Sigmoid colon (tissue), 6 donors: ENCODE measurements at regions not wholly inside any gene's neighbourhood (a gene's known extent, or its start where the extent isn't known, plus 50 kb on each side); places are given as distances from the start of the nearest gene placed in this dataset.

Source experiments
- DNase-seq: peaks from one replicate; pipeline ENCODE4 v3.0.0-alpha.2; 2019
- H3K27ac ChIP-seq, 4 donors: fragments of 200-600 bp; sonication (generic); one replicate each; pipeline ENCODE4 v1.5.1; 2016 to 2019; ENCODE audit warnings: mild to moderate bottlenecking in 1 of 4
- H3K27me3 ChIP-seq, 3 donors: fragments of 200-600 bp; sonication (generic); one replicate each; pipeline ENCODE4 v1.5.1; 2019; ENCODE audit warnings: mild to moderate bottlenecking in 1 of 3
- H3K36me3 ChIP-seq, 4 donors: fragments of 200-600 bp; sonication (generic); one replicate each; pipeline ENCODE4 v1.5.1; 2016 to 2019
- H3K4me1 ChIP-seq, 4 donors: fragments of 200-600 bp; sonication (generic); one replicate each; pipeline ENCODE4 v1.5.1; 2017 to 2019
- H3K4me3 ChIP-seq, 4 donors: fragments of 200-600 bp; sonication (generic); one replicate each; pipeline ENCODE4 v1.5.1; 2017 to 2019; ENCODE audit warnings: mild to moderate bottlenecking in 2 of 4, moderate library complexity in 1 of 4
- H3K9me3 ChIP-seq, 4 donors: fragments of 200-600 bp in 3 of 4; sonication (generic) in 3 of 4; one replicate each; pipeline versions ENCODE4 v1.5.1 to v1.6.1; 2013 to 2019
- EP300 ChIP-seq, 4 donors: sonication (generic); formaldehyde crosslinking; IDR thresholded peaks; one replicate each; pipeline ENCODE4 v1.6.1; 2017; ENCODE audit warnings: antibody characterized with exemption in 4 of 4
- POLR2A ChIP-seq, 2 donors: fragments of 450-650 bp; IDR thresholded peaks; one replicate each; pipeline ENCODE4 v1.6.1; 2016; ENCODE audit warnings: antibody characterized with exemption in 2 of 2, mild to moderate bottlenecking in 2 of 2, moderate library complexity in 2 of 2
- POLR2AphosphoS5 ChIP-seq, 4 donors: sonication (generic); formaldehyde crosslinking; IDR thresholded peaks; one replicate each; pipeline ENCODE4 v1.6.1; 2017; ENCODE audit warnings: antibody characterized with exemption in 4 of 4
- WGBS, 2 donors: extraction: QIAGEN DNeasy Blood & Tissue Kit; methylation state at CpG; one replicate each; pipeline ENCODE4 v1.1.7; 2013; 5-methylcytosine and 5-hydroxymethylcytosine counted together
- intact Hi-C: fragments of 100-400 bp; cut with DNase I; formaldehyde crosslinking; loops from one replicate; pipeline ENCODE4 v1.15.1; 2023
- TF ChIP-seq, protein P1 (sequence below), 4 experiments: fragments of 450-650 bp in 3 of 4; fragments of 200-600 bp in 1 of 4; IDR thresholded peaks; one replicate each; pipeline ENCODE4 v1.5.1; 2016 to 2019; ENCODE audit warnings: antibody characterized with exemption in 4 of 4, mild to moderate bottlenecking in 3 of 4, moderate library complexity in 2 of 4
- donor health status: healthy with polysubstance abuse.
- donor health status: healthy.

GRCh38 chr11:70732881-70733196 lies 334.5 kb downstream of the CTTN start:
- Histone ChIP-seq H3K9me3 (no peaks in the 10 kb centered on the region), H3K4me1 (no peaks in the 10 kb centered on the region), H3K36me3 (no peaks in the 10 kb centered on the region), H3K4me3 (no peak overlapping the region), H3K27me3 (no peaks in the 10 kb centered on the region), H3K27ac (no peak overlapping the region)
- no peak for DNase-seq
- TF ChIP-seq, protein P1, sequence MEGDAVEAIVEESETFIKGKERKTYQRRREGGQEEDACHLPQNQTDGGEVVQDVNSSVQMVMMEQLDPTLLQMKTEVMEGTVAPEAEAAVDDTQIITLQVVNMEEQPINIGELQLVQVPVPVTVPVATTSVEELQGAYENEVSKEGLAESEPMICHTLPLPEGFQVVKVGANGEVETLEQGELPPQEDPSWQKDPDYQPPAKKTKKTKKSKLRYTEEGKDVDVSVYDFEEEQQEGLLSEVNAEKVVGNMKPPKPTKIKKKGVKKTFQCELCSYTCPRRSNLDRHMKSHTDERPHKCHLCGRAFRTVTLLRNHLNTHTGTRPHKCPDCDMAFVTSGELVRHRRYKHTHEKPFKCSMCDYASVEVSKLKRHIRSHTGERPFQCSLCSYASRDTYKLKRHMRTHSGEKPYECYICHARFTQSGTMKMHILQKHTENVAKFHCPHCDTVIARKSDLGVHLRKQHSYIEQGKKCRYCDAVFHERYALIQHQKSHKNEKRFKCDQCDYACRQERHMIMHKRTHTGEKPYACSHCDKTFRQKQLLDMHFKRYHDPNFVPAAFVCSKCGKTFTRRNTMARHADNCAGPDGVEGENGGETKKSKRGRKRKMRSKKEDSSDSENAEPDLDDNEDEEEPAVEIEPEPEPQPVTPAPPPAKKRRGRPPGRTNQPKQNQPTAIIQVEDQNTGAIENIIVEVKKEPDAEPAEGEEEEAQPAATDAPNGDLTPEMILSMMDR (IDR thresholded peaks at IDR 0.05) = no peak
- TF ChIP-seq EP300 (IDR thresholded peaks at IDR 0.05) (no peak), POLR2A (IDR thresholded peaks at IDR 0.05) (no peak), POLR2AphosphoS5 (IDR thresholded peaks at IDR 0.05) (no peak)
- 93 to 96% methylated on average over 16 of the region's 16 CpGs for WGBS, 2 donors
- intact Hi-C loops = no loop called here

- no peaks in the 10 kb centered on the region for H3K27me3 ChIP-seq
- H3K9me3 ChIP-seq = no peaks in the 10 kb centered on the region
- H3K27ac ChIP-seq = no peak overlapping the region
- intact Hi-C loops = no loop called here
- no peaks in the 10 kb centered on the region for H3K36me3 ChIP-seq
- H3K4me3 ChIP-seq = no peak overlapping the region
- 90% methylated on average over 21 of the region's 21 CpGs for WGBS, 2 donors
- DNase-seq = no peak
- H3K4me1 ChIP-seq = no peaks in the 10 kb centered on the region
- TF ChIP-seq POLR2A (IDR thresholded peaks at IDR 0.05) (no peak), POLR2AphosphoS5 (IDR thresholded peaks at IDR 0.05) (no peak), EP300 (IDR thresholded peaks at IDR 0.05) (no peak)
- TF ChIP-seq, protein P1 (IDR thresholded peaks at IDR 0.05) = no peak
Measured at GRCh38 chr11:70733327-70734325, 335.3 kb downstream of the CTTN start.

DNA sequence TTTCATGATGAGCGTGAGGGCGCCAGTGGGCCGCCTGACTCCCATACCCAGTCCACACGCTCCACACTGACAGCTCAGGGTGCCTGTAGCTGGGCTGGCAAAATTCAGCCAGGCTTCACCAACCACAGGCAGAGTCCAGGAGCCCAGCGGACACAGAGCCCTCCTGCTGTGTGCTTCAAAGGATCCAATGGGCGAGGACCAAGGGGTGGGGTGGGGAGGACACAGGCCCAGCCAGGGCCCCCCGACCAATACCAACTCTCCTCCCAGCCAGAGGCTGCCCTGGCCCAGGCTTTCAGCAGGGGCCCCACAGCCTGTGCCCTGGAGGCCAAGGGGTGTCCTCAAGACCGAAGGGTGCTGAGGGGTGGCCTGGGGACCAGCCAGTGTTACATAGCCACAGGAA lies 336.1 kb downstream of the CTTN start:
- WGBS, 2 donors = 94% methylated on average over 8 of the region's 8 CpGs

DNA sequence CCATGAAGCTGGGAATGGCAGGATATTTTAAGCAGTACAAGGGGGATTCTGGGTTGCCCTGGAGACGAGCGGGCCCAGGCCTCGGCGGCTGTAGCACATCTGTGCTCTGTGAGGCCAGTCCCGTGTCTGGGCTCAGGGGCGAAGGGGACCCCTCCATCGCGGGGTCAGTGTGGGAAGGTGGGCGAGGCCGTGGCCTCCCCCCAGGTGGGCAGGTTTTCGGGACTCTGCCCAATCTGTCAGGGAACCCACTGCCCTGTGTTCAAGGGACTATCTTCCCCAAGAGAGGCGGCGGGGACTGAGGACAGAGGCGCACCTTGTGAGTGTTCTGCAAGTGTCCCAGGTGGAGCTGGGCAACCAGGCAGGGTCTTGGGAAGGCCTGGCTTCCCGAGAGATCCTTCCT lies 336.6 kb downstream of the CTTN start:
- H3K4me3 ChIP-seq = no peak overlapping the region
- TF ChIP-seq EP300 (IDR thresholded peaks at IDR 0.05) (no peak), POLR2A (IDR thresholded peaks at IDR 0.05) (no peak), POLR2AphosphoS5 (IDR thresholded peaks at IDR 0.05) (no peak)
- TF ChIP-seq, protein P1 (IDR thresholded peaks at IDR 0.05) = no peak
- no peaks in the 10 kb centered on the region for H3K27me3 ChIP-seq
- no peaks in the 10 kb centered on the region for H3K9me3 ChIP-seq
- no peaks in the 10 kb centered on the region for H3K36me3 ChIP-seq
- WGBS, 2 donors = 90 to 96% methylated on average over 15 of the region's 15 CpGs
- intact Hi-C loops = no loop called here
- no peak for DNase-seq
- no peaks in the 10 kb centered on the region for H3K4me1 ChIP-seq
- H3K27ac ChIP-seq = no peak overlapping the region

More for the DNA sequence above, 336.1 kb downstream of the CTTN start:
- H3K36me3 ChIP-seq = no peaks in the 10 kb centered on the region
- TF ChIP-seq EP300 (IDR thresholded peaks at IDR 0.05) = no peak
- no peak for TF ChIP-seq POLR2AphosphoS5 (IDR thresholded peaks at IDR 0.05)
- no peak for TF ChIP-seq POLR2A (IDR thresholded peaks at IDR 0.05)
- TF ChIP-seq, protein P1 (IDR thresholded peaks at IDR 0.05) = no peak
- no peak overlapping the region for H3K27ac ChIP-seq
- no peak for DNase-seq
- H3K4me3 ChIP-seq = no peak overlapping the region
- no peaks in the 10 kb centered on the region for H3K4me1 ChIP-seq
- intact Hi-C loops = no loop called here
- no peaks in the 10 kb centered on the region for H3K27me3 ChIP-seq
- H3K9me3 ChIP-seq = no peaks in the 10 kb centered on the region
